ENCODE measurements at regions not wholly inside any gene's neighbourhood (a gene's known extent, or its start where the extent isn't known, plus 50 kb on each side); places are given as distances from the start of the nearest gene placed in this dataset.

GRCh38 chr6:122116835-122117627 lies 282.4 kb upstream of the HSF2 start:
- DNase-seq (ENCODE audit: low read depth), result no peak
- no peak overlapping the region for H3K4me3 ChIP-seq (ENCODE audit: low read depth, low read length)
- TF ChIP-seq CTCF (conservative IDR thresholded peaks at IDR 0.05; ENCODE audit: low read depth, low read length), result no peak

GRCh38 chr6:122118945-122119506 lies 280.4 kb upstream of the HSF2 start:
- no peak overlapping the region for H3K4me3 ChIP-seq (ENCODE audit: low read depth, low read length)
- no peak for DNase-seq (ENCODE audit: low read depth)
- TF ChIP-seq CTCF (conservative IDR thresholded peaks at IDR 0.05; ENCODE audit: low read depth, low read length), result no peak

- H3K4me3 ChIP-seq (ENCODE audit: low read depth, low read length), result no peak overlapping the region
- DNase-seq (ENCODE audit: low read depth), result no peak
- no peak for TF ChIP-seq CTCF (conservative IDR thresholded peaks at IDR 0.05; ENCODE audit: low read depth, low read length)
Measured at GRCh38 chr6:122122202-122122601, 277.2 kb upstream of the HSF2 start.

GRCh38 chr6:122122686-122123085 lies 276.8 kb upstream of the HSF2 start:
- no peak overlapping the region for H3K4me3 ChIP-seq (ENCODE audit: low read depth, low read length)
- DNase-seq (ENCODE audit: low read depth), result no peak
- no peak for TF ChIP-seq CTCF (conservative IDR thresholded peaks at IDR 0.05; ENCODE audit: low read depth, low read length)

- H3K4me3 ChIP-seq (ENCODE audit: low read depth, low read length), result no peak overlapping the region
- DNase-seq (ENCODE audit: low read depth), result no peak
- TF ChIP-seq CTCF (conservative IDR thresholded peaks at IDR 0.05; ENCODE audit: low read depth, low read length), result no peak
Measured at GRCh38 chr6:122124908-122125307, 274.5 kb upstream of the HSF2 start.

- H3K4me3 ChIP-seq (ENCODE audit: low read depth, low read length), result no peak overlapping the region
- no peak for DNase-seq (ENCODE audit: low read depth)
- TF ChIP-seq CTCF (conservative IDR thresholded peaks at IDR 0.05; ENCODE audit: low read depth, low read length), result no peak
Measured at GRCh38 chr6:122126894-122127293, 272.6 kb upstream of the HSF2 start.

GRCh38 chr6:122128445-122128844 lies 271.0 kb upstream of the HSF2 start:
- no peak for TF ChIP-seq CTCF (conservative IDR thresholded peaks at IDR 0.05; ENCODE audit: low read depth, low read length)
- H3K4me3 ChIP-seq (ENCODE audit: low read depth, low read length), result no peak overlapping the region
- DNase-seq (ENCODE audit: low read depth), result no peak

All from choroid plexus epithelial cell (primary cell).